HEK293T (cell line): ENCODE measurements at regions not wholly inside any gene's neighbourhood (a gene's known extent, or its start where the extent isn't known, plus 50 kb on each side); places are given as distances from the start of the nearest gene placed in this dataset.

Experiments
- CTCF ChIA-PET: fragments of 350-600 bp; formaldehyde crosslinking; extraction: SDS; loops from one replicate; lab custom pipeline; 2021; ENCODE audit warnings: antibody characterized with exemption, inconsistent platforms; lab: Yijun Ruan, JAX
- POLR2A ChIA-PET: fragments of 350-600 bp; formaldehyde crosslinking; extraction: SDS; loops from one replicate; lab custom pipeline; 2020; ENCODE audit warnings: antibody characterized with exemption, inconsistent platforms; lab: Yijun Ruan, JAX
- DNase-seq: peaks from one replicate; pipeline ENCODE4 v3.0.0; 2012; ENCODE audit warnings: mixed read lengths; ENCODE audit errors: extremely low spot score
- ARNT ChIP-seq: fragments of 450-650 bp; IDR thresholded peaks from 2 replicates; pipeline ENCODE4 v1.6.1; 2017; ENCODE audit warnings: mild to moderate bottlenecking
- BHLHE40 ChIP-seq: fragments of 450-650 bp; IDR thresholded peaks from 2 replicates; pipeline ENCODE4 v1.6.1; 2016; ENCODE audit warnings: mild to moderate bottlenecking, moderate library complexity, borderline replicate concordance
- CTBP1 ChIP-seq: fragments of 450-650 bp; IDR thresholded peaks from 2 replicates; pipeline ENCODE4 v1.6.1; 2016; ENCODE audit warnings: borderline replicate concordance
- ELF4 ChIP-seq: fragments of 450-650 bp; IDR thresholded peaks from 2 replicates; pipeline ENCODE4 v1.6.1; 2017; ENCODE audit warnings: antibody characterized with exemption
- FOXA1 ChIP-seq: fragments of 450-650 bp; IDR thresholded peaks from 2 replicates; pipeline ENCODE4 v1.6.1; 2016; ENCODE audit warnings: mild to moderate bottlenecking
- FOXK2 ChIP-seq: fragments of 450-650 bp; IDR thresholded peaks from 2 replicates; pipeline ENCODE4 v1.6.1; 2016; ENCODE audit warnings: mild to moderate bottlenecking
- FOXM1 ChIP-seq: fragments of 450-650 bp; IDR thresholded peaks from 2 replicates; pipeline ENCODE4 v1.6.1; 2017; ENCODE audit warnings: mild to moderate bottlenecking, borderline replicate concordance
- HDGF ChIP-seq: fragments of 450-650 bp; IDR thresholded peaks from 2 replicates; pipeline ENCODE4 v1.6.1; 2017; ENCODE audit warnings: antibody characterized with exemption, borderline replicate concordance
- L3MBTL2 ChIP-seq: fragments of 450-650 bp; conservative IDR thresholded peaks from 2 replicates; pipeline ENCODE4 v1.6.1; 2016; ENCODE audit warnings: mild to moderate bottlenecking
- LEF1 ChIP-seq: fragments of 450-650 bp; IDR thresholded peaks from 2 replicates; pipeline ENCODE4 v1.6.1; 2017; ENCODE audit warnings: mild to moderate bottlenecking, borderline replicate concordance
- NFRKB ChIP-seq: fragments of 450-650 bp; IDR thresholded peaks from 2 replicates; pipeline ENCODE4 v1.6.1; 2016; ENCODE audit warnings: mild to moderate bottlenecking, moderate library complexity
- PKNOX1 ChIP-seq: fragments of 450-650 bp; IDR thresholded peaks from 2 replicates; pipeline ENCODE4 v1.6.1; 2016
- SP1 ChIP-seq: fragments of 450-650 bp; IDR thresholded peaks from 2 replicates; pipeline ENCODE4 v1.6.1; 2017
- SUZ12 ChIP-seq: fragments of 450-650 bp; IDR thresholded peaks from 2 replicates; pipeline ENCODE4 v1.6.1; 2016; ENCODE audit warnings: mild to moderate bottlenecking
- TARDBP ChIP-seq: fragments of 450-650 bp; IDR thresholded peaks from 2 replicates; pipeline ENCODE4 v1.6.1; 2016
- ZNF384 ChIP-seq: fragments of 450-650 bp; IDR thresholded peaks from 2 replicates; pipeline ENCODE4 v1.6.1; 2016

- TF ChIP-seq PKNOX1, result peak; percentile 19; the same call in 1 of the 2 replicates
- no peak for TF ChIP-seq SUZ12
- no peak for DNase-seq
- POLR2A ChIA-PET, result no interaction called here
- CTCF ChIA-PET, result interaction anchor here (0.6 kb wide), 1 partner anchor 107 kb away, joined by 6 read pairs; no protein-coding TSS in a partner anchor
These were observed 1603.8 kb upstream of the ACVR2A start for GRCh38 chr2:146241023-146241422.

- ChIA-PET POLR2A (no interaction called here), CTCF (no interaction called here)
- DNase-seq, result no peak
- TF ChIP-seq TARDBP (no peak), CTBP1 (no peak), NFRKB (no peak), FOXA1 (no peak), LEF1 (no peak), PKNOX1 (no peak), ZNF384 (no peak), FOXM1 (no peak), SUZ12 (no peak), L3MBTL2 (no peak), ARNT (no peak), FOXK2 (no peak), HDGF (no peak), BHLHE40 (no peak), ELF4 (no peak), SP1 (no peak)
These were observed 1604.4 kb upstream of the ACVR2A start for GRCh38 chr2:146240391-146240790.

- no peak for TF ChIP-seq FOXM1
- no peak for TF ChIP-seq TARDBP
- no peak for TF ChIP-seq ELF4
- peak; percentile 45; the same call in 1 of the 2 replicates for TF ChIP-seq PKNOX1
- TF ChIP-seq SUZ12, result no peak
- POLR2A ChIA-PET, result no interaction called here
- CTCF ChIA-PET, result no interaction called here
- DNase-seq, result no peak
These were observed 1605.3 kb upstream of the ACVR2A start for GRCh38 chr2:146239392-146240135.

GRCh38 chr2:146238254-146238966 is 1606.4 kb upstream of the ACVR2A start:
- TF ChIP-seq PKNOX1 (no peak), FOXK2 (no peak), SUZ12 (no peak), BHLHE40 (no peak), LEF1 (no peak), L3MBTL2 (no peak), FOXM1 (no peak), HDGF (no peak), SP1 (no peak), ZNF384 (no peak)
- ChIA-PET POLR2A (no interaction called here), CTCF (no interaction called here)
- no peak for DNase-seq

- ChIA-PET POLR2A (no interaction called here), CTCF (no interaction called here)
- DNase-seq, result no peak
- TF ChIP-seq SUZ12 (no peak), PKNOX1 (no peak)
These were observed 1609.7 kb upstream of the ACVR2A start for GRCh38 chr2:146235158-146235557.
